GM12878 (cell line): ENCODE measurements at regions not wholly inside any gene's neighbourhood (a gene's known extent, or its start where the extent isn't known, plus 50 kb on each side); places are given as distances from the start of the nearest gene placed in this dataset.
A peak's percentile ranks its signal among the peaks of the same experiment; 100 is the strongest.

ENCODE experiments used
- ATAC-seq: fragments of 200-7000 bp; cut with Tn5 transposase; 3 replicates; pipeline ENCODE4 v1.9.1; 2020; ENCODE audit warnings: mild to moderate bottlenecking, moderate library complexity
- BruUV-seq: library from RNA; stranded (reverse); fragments of 400-500 nt; replicated peaks from 2 replicates; lab custom pipeline; 2021; lab: Mats Ljungman, UMichigan
- CTCF ChIA-PET: fragments of 300-600 bp; sonication (Branson Sonifier 250); formaldehyde crosslinking; extraction: SDS; loops from one replicate; lab custom pipeline; 2021; ENCODE audit warnings: inconsistent platforms; lab: Yijun Ruan, JAX
- POLR2A ChIA-PET: fragments of 350-600 bp; formaldehyde crosslinking; extraction: SDS; loops from one replicate; lab custom pipeline; 2021; ENCODE audit warnings: inconsistent platforms; lab: Charles Lee
- RAD21 ChIA-PET: fragments of 300-600 bp; sonication (Branson Sonifier 250); formaldehyde crosslinking; loops from one replicate; lab custom pipeline; 2023; ENCODE audit warnings: antibody characterized with exemption; ENCODE audit not compliant: unreplicated experiment; lab: Charles Lee
- SMC1A ChIA-PET: fragments of 300-600 bp; sonication (Branson Sonifier 250); formaldehyde crosslinking; loops from one replicate; lab custom pipeline; 2023; ENCODE audit not compliant: unreplicated experiment, uncharacterized antibody; lab: Charles Lee
- DNase-seq: peaks from one replicate; pipeline ENCODE4 v3.0.0-alpha.2; 2011; ENCODE audit warnings: low read depth, low spot score
- FAIRE-seq: peaks from 3 replicates; lab custom pipeline; 2011; peaks lifted over from hg19 to GRCh38; lab: Jason Lieb, UNC
- H2AFZ ChIP-seq: 2 replicates; pipeline ENCODE4 v1.6.0; 2011; ENCODE audit warnings: low read depth, low read length, control low read depth; ENCODE audit not compliant: control insufficient read depth
- H3K27ac ChIP-seq: 2 replicates; pipeline ENCODE4 v1.5.1; 2011; ENCODE audit warnings: control low read depth; ENCODE audit not compliant: control insufficient read depth, insufficient read depth
- H3K27me3 ChIP-seq, 2 experiments: replicated peaks in 1 of 2; 2 replicates each; pipeline versions ENCODE4 v1.6.0 to v1.6.1; 2011; ENCODE audit warnings: low read length in 1 of 2; ENCODE audit not compliant: control insufficient read depth in 2 of 2, insufficient read depth in 2 of 2
- H3K36me3 ChIP-seq, 2 experiments: 2 replicates each; pipeline ENCODE4 v1.5.1; 2011; ENCODE audit warnings: low read length in 1 of 2; ENCODE audit not compliant: control insufficient read depth in 2 of 2, insufficient read depth in 2 of 2
- H3K4me1 ChIP-seq: 2 replicates; pipeline ENCODE4 v1.6.1; 2011; ENCODE audit warnings: mild to moderate bottlenecking, low read length, moderate library complexity, mixed read lengths; ENCODE audit not compliant: control insufficient read depth, insufficient read depth
- H3K4me2 ChIP-seq: 2 replicates; pipeline ENCODE4 v1.6.0; 2011; ENCODE audit warnings: control low read depth; ENCODE audit not compliant: control insufficient read depth, insufficient read depth
- H3K4me3 ChIP-seq: fragments of 200-600 bp; sonication (generic); 2 replicates; pipeline ENCODE4 v1.5.1; 2016
- H3K79me2 ChIP-seq: 2 replicates; pipeline ENCODE4 v1.6.0; 2011; ENCODE audit warnings: low read length; ENCODE audit not compliant: control insufficient read depth, insufficient read depth
- H3K9ac ChIP-seq: 2 replicates; pipeline ENCODE4 v1.8.0; 2011; ENCODE audit warnings: low read length, control low read depth, mixed read lengths; ENCODE audit not compliant: control insufficient read depth, insufficient read depth
- H3K9me3 ChIP-seq: replicated peaks from 3 replicates; pipeline ENCODE4 v1.5.1; 2011; ENCODE audit warnings: mild to moderate bottlenecking, low read length; ENCODE audit not compliant: control insufficient read depth, insufficient read depth
- H4K20me1 ChIP-seq: 2 replicates; pipeline ENCODE4 v1.6.0; 2011; ENCODE audit not compliant: control insufficient read depth, insufficient read depth
- CBFB ChIP-seq: IDR thresholded peaks from 2 replicates; pipeline ENCODE4 v1.6.1; 2016; ENCODE audit warnings: antibody characterized with exemption, low read depth
- ESRRA ChIP-seq: IDR thresholded peaks from 2 replicates; pipeline ENCODE4 v1.6.1; 2012; ENCODE audit warnings: mild to moderate bottlenecking, low read length, improper control_type of control experiment
- GATAD2B ChIP-seq: fragments of 450-650 bp; conservative IDR thresholded peaks from 2 replicates; pipeline ENCODE4 v1.6.1; 2017; ENCODE audit warnings: low read depth, mild to moderate bottlenecking, moderate library complexity
- MEF2B ChIP-seq: fragments of 450-650 bp; IDR thresholded peaks from 2 replicates; pipeline ENCODE4 v1.6.1; 2018; ENCODE audit warnings: mild to moderate bottlenecking, moderate library complexity; ENCODE audit not compliant: partially characterized antibody, poor library complexity, severe bottlenecking
- NFYB ChIP-seq: IDR thresholded peaks from 2 replicates; pipeline ENCODE4 v1.6.1; 2011; ENCODE audit warnings: low read depth, mild to moderate bottlenecking, low read length, improper control_type of control experiment, moderate library complexity; ENCODE audit not compliant: insufficient read depth
- NR2F1 ChIP-seq: fragments of 450-650 bp; conservative IDR thresholded peaks from 2 replicates; pipeline ENCODE4 v1.6.1; 2017; ENCODE audit warnings: mild to moderate bottlenecking
- PAX8 ChIP-seq: fragments of 450-650 bp; IDR thresholded peaks from 2 replicates; pipeline ENCODE4 v1.6.1; 2017; ENCODE audit warnings: mild to moderate bottlenecking, moderate library complexity
- POLR2AphosphoS2 ChIP-seq: IDR thresholded peaks from 2 replicates; pipeline ENCODE4 v1.6.1; 2011; ENCODE audit warnings: low read depth, mild to moderate bottlenecking, low read length, improper control_type of control experiment, moderate library complexity
- SPI1 ChIP-seq: IDR thresholded peaks from 2 replicates; pipeline ENCODE4 v1.6.1; 2011; ENCODE audit warnings: low read depth, mild to moderate bottlenecking, low read length, moderate library complexity, borderline replicate concordance; ENCODE audit not compliant: insufficient read depth
- TAF1 ChIP-seq: IDR thresholded peaks from 2 replicates; pipeline ENCODE4 v1.6.1; 2011; ENCODE audit warnings: mild to moderate bottlenecking, low read depth, low read length, borderline replicate concordance
- WRNIP1 ChIP-seq: IDR thresholded peaks from 2 replicates; pipeline ENCODE4 v1.6.1; 2011; ENCODE audit warnings: low read depth, low read length, improper control_type of control experiment, borderline replicate concordance
- YBX1 ChIP-seq: fragments of 450-650 bp; IDR thresholded peaks from 2 replicates; pipeline ENCODE4 v1.6.1; 2016; ENCODE audit warnings: antibody characterized with exemption
- ZNF274 ChIP-seq: IDR thresholded peaks from one replicate; pipeline ENCODE4 v1.8.0; 2011; ENCODE audit not compliant: insufficient read length, insufficient read depth
- ZNF384 ChIP-seq: IDR thresholded peaks from 2 replicates; pipeline ENCODE4 v1.6.1; 2012; ENCODE audit warnings: low read depth, mild to moderate bottlenecking, low read length, improper control_type of control experiment, borderline replicate concordance
- ZZZ3 ChIP-seq: IDR thresholded peaks from 2 replicates; pipeline ENCODE4 v1.6.1; 2011; ENCODE audit warnings: low read depth; ENCODE audit not compliant: control insufficient read depth, insufficient read length
- WGBS: methylation state at CpG from one replicate; pipeline ENCODE4 v1.1.6; 2016; ENCODE audit warnings: low lambda C conversion rate; ENCODE audit not compliant: insufficient replicate concordance, insufficient coverage; ENCODE audit errors: missing lambda C conversion rate; 5-methylcytosine and 5-hydroxymethylcytosine counted together
- in situ Hi-C: fragments of 300-500 bp; cut with MboI; formaldehyde crosslinking; loops from 9 replicates; pipeline ENCODE4 v1.14.3; 2018; ENCODE audit warnings: mixed read lengths
- intact Hi-C: fragments of 100-400 bp; cut with micrococcal nuclease; formaldehyde crosslinking; loops from one replicate; pipeline ENCODE4 v1.14.2; 2022; ENCODE audit not compliant: unreplicated experiment
- TF ChIP-seq, protein P1 (sequence below): IDR thresholded peaks from 2 replicates; pipeline ENCODE4 v1.6.1; 2011; ENCODE audit warnings: low read depth, low read length, improper control_type of control experiment, borderline replicate concordance

GRCh38 chr20:6976106-6976900 is 208.8 kb downstream of the BMP2 start:
- Histone ChIP-seq H3K27me3 (no peaks in the 10 kb centered on the region), H3K4me1 (no peaks in the 10 kb centered on the region), H3K9ac (no peak overlapping the region), H3K36me3 (no peaks in the 10 kb centered on the region), H3K27ac (no peak overlapping the region), H3K4me2 (no peak overlapping the region), H3K4me3 (no peak overlapping the region), H3K9me3 (no peaks in the 10 kb centered on the region), H4K20me1 (no peaks in the 10 kb centered on the region), H3K79me2 (no peaks in the 10 kb centered on the region), H2AFZ (no peak overlapping the region)
- intact Hi-C loops, result no loop called here
- in situ Hi-C loops, result no loop called here
- ChIA-PET SMC1A (interaction anchor here (0.8 to 1.6 kb wide), 7 partner anchors 9 to 36 kb away, joined by 3 to 5 read pairs (median 3); no protein-coding TSS in a partner anchor), POLR2A (interaction anchor here (0.6 to 1.9 kb wide), 4 partner anchors 20 to 1322 kb away, joined by 3 to 6 read pairs (median 3); no protein-coding TSS in a partner anchor), CTCF (no interaction called here), RAD21 (interaction anchor here (1.2 kb wide), 1 partner anchor 21 kb away, joined by 4 read pairs; no protein-coding TSS in a partner anchor)
- ATAC-seq (peak; percentile 58), DNase-seq (no peak), FAIRE-seq (no peak)
- WGBS, result 0% methylated on average over 3 of the region's 3 CpGs
- no peak for TF ChIP-seq GATAD2B
- TF ChIP-seq NFYB, result 0 out of 2 replicates have a peak, but pooled peaks have one; percentile 11
- peak; percentile 51; the same call in 1 of the 2 replicates for TF ChIP-seq ZNF384
- no TSS peak for BruUV-seq

GRCh38 chr20:6979621-6980020 is 212.1 kb downstream of the BMP2 start:
- Histone ChIP-seq H3K4me3 (no peak overlapping the region), H4K20me1 (no peaks in the 10 kb centered on the region), H3K4me1 (no peaks in the 10 kb centered on the region), H3K79me2 (no peaks in the 10 kb centered on the region), H3K9ac (no peak overlapping the region), H3K4me2 (no peak overlapping the region), H2AFZ (no peak overlapping the region), H3K27me3 (no peaks in the 10 kb centered on the region), H3K27ac (no peak overlapping the region), H3K36me3 (no peaks in the 10 kb centered on the region), H3K9me3 (no peaks in the 10 kb centered on the region)
- ATAC-seq (no peak), FAIRE-seq (no peak), DNase-seq (no peak)
- RAD21 ChIA-PET, result no interaction called here
- WGBS, result 0% methylated on average over 2 of the region's 2 CpGs
- in situ Hi-C loops (no loop called here), intact Hi-C loops (no loop called here)
- SMC1A ChIA-PET, result interaction anchor here (1.4 to 1.8 kb wide), 3 partner anchors 32 to 48 kb away, joined by 4 to 6 read pairs (median 4); no protein-coding TSS in a partner anchor
- no TSS peak for BruUV-seq
- POLR2A ChIA-PET, result interaction anchor here (0.7 to 1.2 kb wide), 2 partner anchors 10 to 847 kb away, joined by 3 read pairs; no protein-coding TSS in a partner anchor
- CTCF ChIA-PET, result no interaction called here
- TF ChIP-seq MEF2B (no peak), NR2F1 (no peak), ZZZ3 (no peak), YBX1 (no peak), SPI1 (no peak), WRNIP1 (no peak), TAF1 (no peak), PAX8 (no peak), ESRRA (no peak), CBFB (no peak), ZNF274 (no peak), POLR2AphosphoS2 (no peak)
- TF ChIP-seq, protein P1, sequence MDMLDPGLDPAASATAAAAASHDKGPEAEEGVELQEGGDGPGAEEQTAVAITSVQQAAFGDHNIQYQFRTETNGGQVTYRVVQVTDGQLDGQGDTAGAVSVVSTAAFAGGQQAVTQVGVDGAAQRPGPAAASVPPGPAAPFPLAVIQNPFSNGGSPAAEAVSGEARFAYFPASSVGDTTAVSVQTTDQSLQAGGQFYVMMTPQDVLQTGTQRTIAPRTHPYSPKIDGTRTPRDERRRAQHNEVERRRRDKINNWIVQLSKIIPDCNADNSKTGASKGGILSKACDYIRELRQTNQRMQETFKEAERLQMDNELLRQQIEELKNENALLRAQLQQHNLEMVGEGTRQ, result no peak
